WTC11 (cell line): ENCODE measurements at regions not wholly inside any gene's neighbourhood (a gene's known extent, or its start where the extent isn't known, plus 50 kb on each side); places are given as distances from the start of the nearest gene placed in this dataset.

Source experiments
- ATAC-seq: fragments of 200-7000 bp; cut with Tn5 transposase; 2 replicates; pipeline ENCODE4 v1.10.0; 2021; ENCODE audit warnings: mild to moderate bottlenecking, moderate library complexity
- CTCF ChIA-PET: fragments of 300-600 bp; sonication (Branson Sonifier 250); formaldehyde crosslinking; loops from one replicate; lab custom pipeline; 2021; ENCODE audit warnings: antibody characterized with exemption; lab: Charles Lee
- POLR2A ChIA-PET: fragments of 350-600 bp; sonication (Branson Sonifier 250); formaldehyde crosslinking; loops from one replicate; lab custom pipeline; 2021; ENCODE audit warnings: antibody characterized with exemption; lab: Charles Lee
- DNase-seq: peaks from one replicate; pipeline ENCODE4 v3.0.0; 2021; ENCODE audit warnings: low spot score
- H3K27ac Mint-ChIP-seq: 2 replicates; pipeline ENCODE4 v1.8.0; 2021; ENCODE audit warnings: mixed read lengths
- H3K27me3 Mint-ChIP-seq: 2 replicates; pipeline ENCODE4 v1.8.0; 2021; ENCODE audit warnings: low read depth, mild to moderate bottlenecking, moderate library complexity, mixed read lengths
- H3K36me3 Mint-ChIP-seq: 2 replicates; pipeline ENCODE4 v1.8.0; 2021; ENCODE audit warnings: mixed read lengths
- H3K4me1 Mint-ChIP-seq: 2 replicates; pipeline ENCODE4 v1.8.0; 2022; ENCODE audit warnings: mixed read lengths
- H3K4me3 Mint-ChIP-seq: 2 replicates; pipeline ENCODE4 v1.8.0; 2021; ENCODE audit warnings: mild to moderate bottlenecking, moderate library complexity, mixed read lengths
- H3K9me3 Mint-ChIP-seq: 2 replicates; pipeline ENCODE4 v1.8.0; 2021; ENCODE audit warnings: mixed read lengths
- ATF6 ChIP-seq: sonication (generic); formaldehyde crosslinking; IDR thresholded peaks from 2 replicates; pipeline ENCODE4 v1.8.1; 2023; ENCODE audit warnings: mild to moderate bottlenecking, missing genetic modification reagents
- E2F1 ChIP-seq: sonication (generic); formaldehyde crosslinking; IDR thresholded peaks from 2 replicates; pipeline ENCODE4 v1.8.0; 2022; ENCODE audit warnings: mild to moderate bottlenecking, missing genetic modification reagents
- E2F4 ChIP-seq: sonication (generic); formaldehyde crosslinking; IDR thresholded peaks from 2 replicates; pipeline ENCODE4 v1.8.1; 2022; ENCODE audit warnings: low read depth, mild to moderate bottlenecking, moderate library complexity, missing genetic modification reagents, borderline replicate concordance
- ELF4 ChIP-seq: sonication (generic); formaldehyde crosslinking; IDR thresholded peaks from 2 replicates; pipeline ENCODE4 v1.8.1; 2022; ENCODE audit warnings: low read depth, mild to moderate bottlenecking, moderate library complexity, missing genetic modification reagents
- ERG ChIP-seq: fragments of 250-450 bp; sonication (Bioruptor Pico); IDR thresholded peaks from 2 replicates; pipeline ENCODE4 v1.8.0; 2021; ENCODE audit warnings: mild to moderate bottlenecking
- FOXJ3 ChIP-seq: sonication (generic); formaldehyde crosslinking; IDR thresholded peaks from 2 replicates; pipeline ENCODE4 v1.9.0; 2021; ENCODE audit warnings: missing genetic modification reagents, mild to moderate bottlenecking, borderline replicate concordance
- FOXP1 ChIP-seq: sonication (generic); formaldehyde crosslinking; IDR thresholded peaks from 2 replicates; pipeline ENCODE4 v1.8.0; 2022; ENCODE audit warnings: missing genetic modification reagents, mild to moderate bottlenecking, moderate library complexity, borderline replicate concordance
- FOXP4 ChIP-seq: sonication (generic); formaldehyde crosslinking; IDR thresholded peaks from 2 replicates; pipeline ENCODE4 v1.8.0; 2022; ENCODE audit warnings: mild to moderate bottlenecking, missing genetic modification reagents
- KAT7 ChIP-seq: sonication (generic); formaldehyde crosslinking; IDR thresholded peaks from 2 replicates; pipeline ENCODE4 v1.8.1; 2023; ENCODE audit warnings: missing genetic modification reagents, mild to moderate bottlenecking, borderline replicate concordance
- MYBL2 ChIP-seq: sonication (generic); formaldehyde crosslinking; IDR thresholded peaks from 2 replicates; pipeline ENCODE4 v1.8.1; 2023; ENCODE audit warnings: mild to moderate bottlenecking, moderate library complexity, missing genetic modification reagents
- TCF7 ChIP-seq: sonication (generic); formaldehyde crosslinking; IDR thresholded peaks from 2 replicates; pipeline ENCODE4 v1.8.0; 2022; ENCODE audit warnings: mild to moderate bottlenecking, low read depth, missing genetic modification reagents, moderate library complexity
- TEAD4 ChIP-seq: sonication (generic); formaldehyde crosslinking; IDR thresholded peaks from 2 replicates; pipeline ENCODE4 v1.8.0; 2022; ENCODE audit warnings: mild to moderate bottlenecking, missing genetic modification reagents
- ZBTB43 ChIP-seq: sonication (generic); formaldehyde crosslinking; IDR thresholded peaks from 2 replicates; pipeline ENCODE4 v1.8.1; 2023; ENCODE audit warnings: mild to moderate bottlenecking, missing genetic modification reagents
- ZNF263 ChIP-seq: sonication (generic); formaldehyde crosslinking; IDR thresholded peaks from 2 replicates; pipeline ENCODE4 v1.8.1; 2022; ENCODE audit warnings: low read depth, mild to moderate bottlenecking, moderate library complexity, missing genetic modification reagents
- ZNF425 ChIP-seq: fragments of 250-450 bp; sonication (Bioruptor Pico); conservative IDR thresholded peaks from 2 replicates; pipeline ENCODE4 v1.9.0; 2021; ENCODE audit warnings: mild to moderate bottlenecking

- TF ChIP-seq MYBL2 (CRISPR knock-in tag): no peak
- no peak for TF ChIP-seq ZNF425 (CRISPR knock-in tag)
Measured at GRCh38 chr9:90322296-90322695, 320.3 kb downstream of the DIRAS2 start (continued).

- H3K4me1 Mint-ChIP-seq: no peaks in the 10 kb centered on the region
- H3K36me3 Mint-ChIP-seq: no peaks in the 10 kb centered on the region
- ATAC-seq: no peak
- H3K27ac Mint-ChIP-seq: peak overlapping the region; percentile 36; the same call in 1 of the 2 replicates
- no peaks in the 10 kb centered on the region for H3K9me3 Mint-ChIP-seq
- TF ChIP-seq FOXP1 (no peak), FOXP4 (CRISPR knock-in tag) (no peak), ERG (no peak)
- no peak overlapping the region for H3K4me3 Mint-ChIP-seq
- DNase-seq: no peak
- ChIA-PET CTCF (interaction anchor here (0.6 to 0.7 kb wide), 2 partner anchors 27 to 395 kb away, joined by 3 read pairs; no protein-coding TSS in a partner anchor), POLR2A (interaction anchor here (0.6 kb wide), 1 partner anchor 252 kb away, joined by 3 read pairs; no protein-coding TSS in a partner anchor)
- no peaks in the 10 kb centered on the region for H3K27me3 Mint-ChIP-seq
Measured at GRCh38 chr9:90325913-90326653, 316.5 kb downstream of the DIRAS2 start.

GRCh38 chr9:90330231-90330630 lies 312.4 kb downstream of the DIRAS2 start:
- Mint-ChIP-seq H3K27ac (no peak overlapping the region), H3K27me3 (no peaks in the 10 kb centered on the region), H3K4me1 (peaks cover 25% of the 10 kb centered on the region), H3K9me3 (no peaks in the 10 kb centered on the region), H3K36me3 (no peaks in the 10 kb centered on the region), H3K4me3 (no peak overlapping the region)
- DNase-seq (no peak), ATAC-seq (no peak)
- POLR2A ChIA-PET: no interaction called here
- CTCF ChIA-PET: no interaction called here
- no peak for TF ChIP-seq ZNF263 (CRISPR knock-in tag)
- TF ChIP-seq ZBTB43 (CRISPR knock-in tag): no peak
- no peak for TF ChIP-seq KAT7 (CRISPR knock-in tag)
- no peak for TF ChIP-seq ELF4
- TF ChIP-seq FOXJ3 (CRISPR knock-in tag): no peak
- TF ChIP-seq ATF6 (CRISPR knock-in tag): no peak
- TF ChIP-seq E2F1 (CRISPR knock-in tag): no peak
- no peak for TF ChIP-seq TCF7 (CRISPR knock-in tag)
- no peak for TF ChIP-seq TEAD4
- no peak for TF ChIP-seq E2F4 (CRISPR knock-in tag)
